ENCODE measurements at regions not wholly inside any gene's neighbourhood (a gene's known extent, or its start where the extent isn't known, plus 50 kb on each side); places are given as distances from the start of the nearest gene placed in this dataset.

- Histone ChIP-seq H3K9me3 (ENCODE audit: control insufficient read depth, insufficient read depth, low read depth, low read length) (no peaks in the 10 kb centered on the region), H3K4me3 (ENCODE audit: low read depth in 2 of 2, low read length in 2 of 2) (no peak overlapping the region), H3K36me3 (ENCODE audit: control insufficient read depth, insufficient read depth, low read length) (no peaks in the 10 kb centered on the region), H3K4me1 (ENCODE audit: control insufficient read depth, insufficient read depth, low read length) (no peaks in the 10 kb centered on the region), H3K27ac (ENCODE audit: low read length) (no peak overlapping the region), H3K27me3 (ENCODE audit: control insufficient read depth, insufficient read depth, low read length) (no peaks in the 10 kb centered on the region)
- DNase-seq (ENCODE audit: low read depth, low spot score) (no peak), ATAC-seq (no peak)
- ChIA-PET POLR2A (no interaction called here), CTCF (no interaction called here)
- intact Hi-C loops (cut with micrococcal nuclease; ENCODE audit: unreplicated experiment) (no loop called here), in situ Hi-C loops (cut with HindIII; ENCODE audit: low pct_unique_long_range_greater_than_20kb, low sequenced_read_pairs) (no loop called here)
- TF ChIP-seq SIN3A (IDR thresholded peaks at IDR 0.05; ENCODE audit: borderline replicate concordance, insufficient read depth, low read depth, low read length) (no peak), REST (IDR thresholded peaks at IDR 0.05; ENCODE audit: insufficient read depth in 1 of 2, low read depth in 2 of 2, low read length in 1 of 2) (no peak), POLR2AphosphoS5 (IDR thresholded peaks at IDR 0.05; ENCODE audit: low read depth, low read length) (no peak)
- no TSS peak for BruUV-seq (replicated peaks)
Measured at GRCh38 chr1:101550581-101550980, 313.8 kb downstream of the S1PR1 start.

DNA sequence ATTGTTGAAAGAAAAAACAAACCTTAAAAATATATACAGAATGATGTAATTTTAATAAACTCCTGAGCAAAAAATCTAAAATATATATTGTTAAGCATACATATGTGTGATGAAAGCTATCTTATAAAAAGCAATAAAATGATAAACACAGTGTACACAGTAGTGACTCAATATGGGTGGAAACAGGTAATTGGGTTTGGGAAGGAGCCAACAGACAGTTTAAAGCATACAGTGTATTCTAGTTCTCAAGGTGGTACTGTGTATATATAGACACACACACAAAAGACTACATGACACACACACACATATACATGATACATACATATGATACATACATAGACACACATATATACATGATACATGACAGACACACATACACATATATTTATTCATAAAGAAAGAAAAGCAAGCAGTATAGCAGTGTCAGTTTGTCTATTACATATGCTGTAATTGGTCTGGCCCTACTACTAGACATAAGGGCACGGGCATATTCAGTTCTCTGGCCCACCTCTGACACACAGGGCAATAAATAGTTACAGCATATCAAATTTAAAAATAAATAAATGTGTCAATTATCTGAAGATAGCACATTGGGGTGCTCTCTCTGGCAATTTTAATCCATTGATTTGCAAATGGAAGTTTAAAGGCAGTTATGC, 330.2 kb downstream of the S1PR1 start:
- no peak for TF ChIP-seq TCF7L2 (IDR thresholded peaks at IDR 0.05; ENCODE audit: low read depth, low read length)
- no peak for TF ChIP-seq REST (IDR thresholded peaks at IDR 0.05; ENCODE audit: insufficient read depth in 1 of 2, low read depth in 2 of 2, low read length in 1 of 2)
- TF ChIP-seq SIN3A (IDR thresholded peaks at IDR 0.05; ENCODE audit: borderline replicate concordance, insufficient read depth, low read depth, low read length) = no peak
- no peak for TF ChIP-seq POLR2AphosphoS5 (IDR thresholded peaks at IDR 0.05; ENCODE audit: low read depth, low read length)
- no peak for TF ChIP-seq CTCF (IDR thresholded peaks at IDR 0.05)
- no peak for ATAC-seq
- POLR2A ChIA-PET = no interaction called here

More for the DNA sequence above, 330.2 kb downstream of the S1PR1 start:
- no TSS peak for BruUV-seq (replicated peaks)
- intact Hi-C loops (cut with micrococcal nuclease; ENCODE audit: unreplicated experiment) (no loop called here), in situ Hi-C loops (cut with HindIII; ENCODE audit: low pct_unique_long_range_greater_than_20kb, low sequenced_read_pairs) (no loop called here)
- CTCF ChIA-PET = no interaction called here
- H3K27me3 ChIP-seq (ENCODE audit: control insufficient read depth, insufficient read depth, low read length) = no peaks in the 10 kb centered on the region
- H3K36me3 ChIP-seq (ENCODE audit: control insufficient read depth, insufficient read depth, low read length) = no peaks in the 10 kb centered on the region
- H3K9me3 ChIP-seq (ENCODE audit: control insufficient read depth, insufficient read depth, low read depth, low read length) = no peaks in the 10 kb centered on the region
- no peak overlapping the region for H3K4me3 ChIP-seq (ENCODE audit: low read depth in 2 of 2, low read length in 2 of 2)
- no peak for DNase-seq (ENCODE audit: low read depth, low spot score)
- no peak overlapping the region for H3K27ac ChIP-seq (ENCODE audit: low read length)
- no peaks in the 10 kb centered on the region for H3K4me1 ChIP-seq (ENCODE audit: control insufficient read depth, insufficient read depth, low read length)

All from Panc1 (cell line).